ENCODE measurements at regions not wholly inside any gene's neighbourhood (a gene's known extent, or its start where the extent isn't known, plus 50 kb on each side); places are given as distances from the start of the nearest gene placed in this dataset.

DNA sequence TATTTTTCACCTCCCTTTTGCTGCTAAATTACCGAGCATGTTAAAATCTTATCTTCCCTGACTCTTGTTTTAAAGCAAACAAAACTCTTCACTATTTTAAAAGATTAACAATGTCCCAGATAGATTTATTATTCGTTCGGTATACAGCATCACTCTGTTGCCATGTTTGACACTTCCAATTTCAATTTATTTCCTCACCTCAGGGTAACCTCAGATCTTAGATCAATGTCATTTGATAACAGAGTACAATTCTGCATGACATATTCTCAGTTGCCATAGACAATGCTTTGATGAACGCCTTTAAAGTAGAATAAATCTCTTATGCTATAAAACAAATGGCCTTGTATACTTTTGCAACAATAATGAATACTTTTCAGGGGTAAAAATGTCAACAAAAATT is 1078.1 kb upstream of the IGFBP7 start:
- DNase-seq, result no peak

- no peak for DNase-seq
Measured at GRCh38 chr4:58175024-58175423, 1064.8 kb upstream of the IGFBP7 start.

DNA sequence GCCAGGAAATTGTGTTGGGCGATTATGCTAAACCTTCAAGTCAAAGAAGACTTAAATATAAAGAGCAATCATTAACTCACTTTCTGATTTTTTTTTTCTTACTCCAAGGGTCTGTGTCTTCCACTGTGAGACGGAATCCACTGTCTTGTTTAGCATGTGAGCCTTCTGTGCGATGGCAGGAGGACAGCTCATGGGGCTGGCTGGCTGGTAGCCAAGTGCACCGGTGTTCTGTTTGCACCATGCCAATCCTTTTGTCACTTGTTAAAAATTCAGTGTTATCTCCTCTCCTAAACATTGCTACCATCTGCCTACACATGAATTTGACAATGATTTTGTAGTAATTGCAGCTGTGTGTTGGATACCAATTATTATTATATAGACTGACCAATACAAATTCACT is 1056.3 kb upstream of the IGFBP7 start:
- DNase-seq, result no peak

- no peak for DNase-seq
Measured at GRCh38 chr4:58163156-58163555, 1053.0 kb upstream of the IGFBP7 start.

DNA sequence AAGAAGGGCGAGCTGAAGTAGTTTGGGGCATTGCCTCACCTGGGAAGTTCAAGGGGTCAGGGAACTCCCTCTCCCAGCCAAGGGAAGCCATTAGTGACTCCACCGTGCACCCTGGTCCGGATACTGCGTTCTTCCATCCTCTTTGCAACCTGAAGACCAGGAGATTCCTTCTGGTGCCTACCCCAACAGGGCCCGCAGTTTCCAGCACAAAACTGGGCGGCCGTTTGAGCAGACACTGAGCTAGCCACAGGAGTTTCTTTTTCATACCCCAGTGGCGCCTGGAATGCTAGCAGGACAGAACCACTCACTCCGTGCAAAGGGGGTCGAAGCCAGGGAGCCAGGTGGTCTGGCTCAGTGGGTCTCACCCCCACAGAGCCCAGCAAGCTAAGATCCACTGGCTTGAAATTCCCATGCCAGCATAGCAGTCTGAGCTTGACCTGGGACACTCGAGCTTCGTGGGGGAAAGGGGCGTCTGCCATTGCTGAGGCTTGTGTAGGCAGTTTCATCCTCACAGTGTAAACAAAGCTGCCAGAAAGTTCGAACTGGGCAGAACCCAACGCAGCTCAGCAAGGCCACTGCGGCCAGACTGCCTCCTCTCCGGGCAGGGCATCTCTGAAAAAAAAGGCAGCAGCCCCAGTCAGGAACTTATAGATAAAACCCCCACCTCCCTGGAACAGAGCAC is 1039.4 kb upstream of the IGFBP7 start:
- DNase-seq, result no peak

DNA sequence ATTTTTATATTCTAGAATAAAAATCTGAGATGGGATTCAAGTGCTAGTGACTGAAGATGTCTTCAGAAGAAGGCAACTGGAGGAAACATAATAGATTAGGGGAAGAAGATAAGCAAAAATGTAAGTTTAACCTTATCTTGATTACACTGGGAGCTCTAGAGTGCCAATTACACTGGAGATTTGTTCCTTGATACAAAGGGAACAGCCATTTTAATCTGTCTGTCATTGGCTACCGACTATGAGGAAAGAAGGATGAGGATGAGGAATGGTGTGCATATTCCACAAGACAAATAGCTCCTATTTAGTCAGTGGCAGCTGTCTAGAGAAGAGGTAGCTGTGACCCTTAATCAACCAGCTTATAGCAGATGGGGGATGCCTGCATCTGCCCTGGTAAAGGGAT is 1034.5 kb upstream of the IGFBP7 start:
- DNase-seq, result no peak

GRCh38 chr4:58138786-58139668 is 1028.8 kb upstream of the IGFBP7 start:
- DNase-seq, result no peak

- DNase-seq, result no peak
Measured at GRCh38 chr4:58136604-58137003, 1026.4 kb upstream of the IGFBP7 start.

DNA sequence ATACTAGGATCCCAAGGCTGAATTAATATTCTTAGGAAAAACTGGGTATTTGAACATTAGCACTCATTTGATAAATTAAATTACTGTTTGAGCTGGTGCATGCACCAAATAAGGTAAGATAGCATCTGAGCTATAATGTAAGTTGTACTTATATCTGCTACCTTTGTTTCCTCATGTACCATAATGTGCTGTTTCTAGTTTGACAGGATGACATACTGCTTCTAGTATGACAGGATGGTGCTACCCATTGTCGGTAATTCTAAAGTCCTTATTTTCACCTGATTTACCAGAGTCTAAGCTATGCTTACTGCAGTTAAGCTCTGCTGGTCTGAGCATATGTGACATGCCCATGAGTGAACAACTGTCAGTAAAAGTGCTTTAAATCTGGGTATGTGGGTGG is 1017.5 kb upstream of the IGFBP7 start:
- no peak for DNase-seq

GRCh38 chr4:58119298-58119697 is 1009.1 kb upstream of the IGFBP7 start:
- no peak for DNase-seq

GRCh38 chr4:58113126-58113525 is 1002.9 kb upstream of the IGFBP7 start:
- DNase-seq, result no peak

GRCh38 chr4:58111818-58112217 is 1001.6 kb upstream of the IGFBP7 start:
- no peak for DNase-seq

- no peak for DNase-seq
Measured at GRCh38 chr4:58093352-58093751, 983.2 kb upstream of the IGFBP7 start.

DNA sequence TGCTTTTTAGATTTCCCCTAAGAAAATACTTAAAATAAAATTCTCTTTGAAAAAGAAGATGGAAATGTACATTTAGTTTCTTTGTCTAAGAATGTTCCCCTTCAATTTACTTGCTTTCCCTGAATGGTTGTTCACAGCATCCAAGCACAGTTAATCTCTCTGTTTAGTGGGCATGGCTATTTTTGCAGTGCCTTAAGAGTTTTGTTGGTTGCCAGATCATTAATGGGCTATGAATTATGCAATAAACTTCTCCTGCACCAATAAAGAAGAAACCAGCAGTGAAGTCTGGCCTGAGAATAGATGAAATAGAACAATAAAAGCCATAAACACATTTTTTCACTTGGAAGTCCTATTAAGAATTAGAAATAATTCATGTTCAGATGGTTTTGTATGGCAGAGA is 980.4 kb upstream of the IGFBP7 start:
- no peak for DNase-seq

GRCh38 chr4:58081356-58081755 is 971.2 kb upstream of the IGFBP7 start:
- DNase-seq, result no peak

DNA sequence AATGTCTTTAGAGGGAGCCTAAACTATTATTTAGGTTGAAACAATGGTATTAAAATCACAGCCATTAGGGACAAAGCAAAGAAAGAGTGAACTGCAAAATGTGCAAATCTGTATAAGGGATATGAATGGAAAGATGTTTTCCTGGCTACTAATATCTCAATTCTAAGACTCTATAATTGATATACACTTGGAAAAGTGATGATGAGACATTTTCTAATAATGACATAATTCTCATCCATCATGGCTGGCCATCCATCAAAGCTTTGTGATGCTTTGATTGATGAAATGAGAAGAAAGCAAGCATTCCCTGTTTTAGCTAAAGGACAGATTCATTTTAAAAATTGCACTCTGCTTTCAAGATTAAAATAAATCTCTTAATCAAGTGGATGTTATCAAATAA is 965.5 kb upstream of the IGFBP7 start:
- DNase-seq, result no peak

GRCh38 chr4:58074382-58074781 is 964.2 kb upstream of the IGFBP7 start:
- DNase-seq, result no peak

GRCh38 chr4:58070726-58071125 is 960.5 kb upstream of the IGFBP7 start:
- DNase-seq, result no peak

DNA sequence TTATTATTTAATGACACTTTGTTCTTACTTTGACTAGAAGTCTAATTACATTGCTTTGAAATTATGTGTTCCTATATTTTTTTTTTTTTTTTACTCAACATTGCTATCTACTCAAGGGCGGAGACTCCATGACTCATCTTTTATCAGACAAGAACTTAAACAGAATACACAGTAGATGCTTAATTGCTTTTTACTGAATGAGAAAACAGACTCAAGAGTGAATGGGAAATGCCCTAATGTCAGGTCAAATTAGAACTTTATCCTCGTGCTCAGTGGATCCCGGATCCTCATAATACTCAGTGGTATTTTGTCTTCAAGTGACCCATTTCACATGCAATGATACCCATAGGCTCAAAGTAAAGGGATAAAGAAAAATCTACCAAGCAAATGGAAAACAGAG is 954.5 kb upstream of the IGFBP7 start:
- DNase-seq, result no peak

GRCh38 chr4:58063404-58064160 is 953.4 kb upstream of the IGFBP7 start:
- DNase-seq, result no peak

DNA sequence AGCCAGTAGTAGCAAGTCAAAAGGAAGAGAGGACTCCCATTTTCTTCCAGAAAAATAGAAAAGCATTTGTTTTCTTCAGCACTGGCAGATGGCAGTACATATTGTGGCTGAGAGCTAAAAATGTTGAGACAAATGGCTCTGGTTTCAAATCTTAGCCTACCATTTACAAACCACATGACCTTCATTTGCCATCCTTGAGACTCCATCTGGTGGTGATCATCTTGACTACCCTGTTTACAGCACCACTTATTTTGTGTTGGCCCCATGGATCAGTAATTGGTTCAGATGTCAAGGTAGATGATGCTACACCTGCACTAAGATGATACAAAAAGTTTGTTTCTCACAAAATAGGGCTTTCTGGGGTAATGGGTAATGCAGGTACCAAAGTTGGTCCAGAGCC is 951.8 kb upstream of the IGFBP7 start:
- DNase-seq, result no peak

DNA sequence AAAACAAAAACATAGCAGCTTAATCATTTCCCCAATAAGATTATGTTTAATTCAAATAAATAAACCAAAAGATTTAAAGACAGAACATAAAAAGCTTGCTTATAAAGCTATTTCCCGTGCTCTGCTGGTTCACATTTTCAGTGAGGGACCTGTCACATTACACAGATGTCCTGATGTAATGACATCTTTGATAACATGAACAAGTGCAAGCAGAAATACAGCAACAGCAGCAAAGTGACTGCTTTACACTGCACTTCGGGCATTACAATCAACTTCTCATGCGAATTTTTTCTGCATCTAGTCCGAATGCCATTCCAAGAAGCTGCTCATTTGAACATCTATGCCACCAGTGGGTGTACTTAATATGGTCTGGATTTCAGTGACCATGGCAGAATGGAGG is 940.3 kb upstream of the IGFBP7 start:
- no peak for DNase-seq

DNA sequence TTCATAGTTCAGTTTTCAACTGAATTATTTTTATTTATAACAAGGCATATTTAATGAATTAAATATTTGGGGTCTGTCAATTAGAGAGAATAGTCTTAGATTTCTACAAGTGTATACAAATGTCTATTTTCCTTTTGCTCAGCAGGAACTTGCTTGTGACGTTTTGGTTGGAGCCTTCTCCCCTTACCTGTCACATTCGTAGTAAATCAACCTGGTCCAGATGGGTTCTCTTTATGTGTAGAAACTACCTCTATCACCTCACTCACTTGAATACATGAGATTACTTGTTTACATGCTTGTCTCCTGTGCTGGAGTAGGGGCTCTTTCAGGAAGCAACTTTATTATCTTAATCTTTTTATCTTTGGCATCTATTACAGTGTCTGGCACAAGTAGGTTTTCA is 938.3 kb upstream of the IGFBP7 start:
- no peak for DNase-seq

- no peak for DNase-seq
Measured at GRCh38 chr4:58042176-58042575, 932.0 kb upstream of the IGFBP7 start.

All from CD4-positive, alpha-beta T cell treated with Interleukin-4 for 4 hours (primary cell).